ENCODE measurements at regions not wholly inside any gene's neighbourhood (a gene's known extent, or its start where the extent isn't known, plus 50 kb on each side); places are given as distances from the start of the nearest gene placed in this dataset.

DNA sequence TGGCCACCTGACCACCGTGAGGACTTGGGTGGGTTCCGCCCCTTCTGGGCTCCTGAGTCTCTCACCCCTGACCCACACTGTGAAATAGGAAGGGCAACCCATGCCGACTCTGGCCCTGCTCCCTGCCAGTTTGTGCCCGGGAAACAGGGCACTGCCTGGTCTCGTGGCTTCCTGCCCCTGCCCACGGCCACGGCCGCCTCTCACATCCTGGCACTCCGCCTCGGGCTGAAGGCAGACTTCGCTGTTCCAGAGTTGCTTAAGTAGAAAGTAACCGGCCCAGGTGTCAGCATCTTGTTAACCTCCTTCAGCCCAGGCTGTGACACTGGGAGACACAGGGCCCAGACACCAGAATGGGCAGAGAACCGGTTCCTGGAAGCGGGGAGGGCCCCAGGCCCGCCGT, 68.7 kb upstream of the RNU6ATAC start:
- H3K36me3 ChIP-seq (ENCODE audit: control insufficient read depth in 2 of 4, insufficient read depth in 4 of 4, low read length in 3 of 4), result no peaks in the 10 kb centered on the region
- H4K91ac ChIP-seq (replicated peaks; ENCODE audit: insufficient read length, low read length), result no peak overlapping the region
- H3K79me2 ChIP-seq (ENCODE audit: control insufficient read depth in 1 of 2, insufficient read depth in 2 of 2, low read length in 2 of 2), result no peaks in the 10 kb centered on the region
- H3K27ac ChIP-seq (ENCODE audit: low read depth, low read length), result no peak overlapping the region
- no peak overlapping the region for H3K14ac ChIP-seq (ENCODE audit: insufficient read length)
- H2BK20ac ChIP-seq (ENCODE audit: low read length), result no peak overlapping the region
- ChIA-PET POLR2A (ENCODE audit: partially characterized antibody) (interaction anchor here (0.6 kb wide), 1 partner anchor 162 kb away, joined by 3 read pairs; no protein-coding TSS in a partner anchor), CTCF (ENCODE audit: partially characterized antibody) (no interaction called here)
- no peak overlapping the region for H2BK120ac ChIP-seq (replicated peaks; ENCODE audit: low read depth, low read length)
- FAIRE-seq (no peak), DNase-seq (ENCODE audit: low read depth in 1 of 2, low spot score in 2 of 2) (no peak)
- H3K79me1 ChIP-seq (ENCODE audit: low read depth, low read length), result peaks cover 3% of the 10 kb centered on the region; the same call in 1 of the 2 replicates
- WGBS, 2 experiments (ENCODE audit: extremely low coverage in 1 of 2, insufficient coverage in 1 of 2, insufficient read length in 1 of 2, insufficient replicate concordance in 2 of 2, low coverage in 1 of 2, low lambda C conversion rate in 2 of 2, missing lambda C conversion rate in 1 of 2), result 90% methylated on average over 15 of the region's 16 CpGs; no CpG with 5 or more reads in 1 of the 2 experiments
- no peak overlapping the region for H2AFZ ChIP-seq (ENCODE audit: low read length)
- H2BK12ac ChIP-seq (ENCODE audit: low read depth, low read length), result no peak overlapping the region
- peaks cover 0 to 1% (median 0%) of the 10 kb centered on the region in 4 experiments; a peak in 2 of 7 replicates for H3K4me1 ChIP-seq (replicated peaks in 1 of 4; ENCODE audit: control insufficient read depth in 3 of 4, insufficient read depth in 4 of 4, low read length in 3 of 4)
- no peaks in the 10 kb centered on the region for H4K20me1 ChIP-seq (replicated peaks in 1 of 2; ENCODE audit: control insufficient read depth in 1 of 2, insufficient read depth in 2 of 2, low read length in 2 of 2)
- no peak overlapping the region for H3K56ac ChIP-seq (replicated peaks; ENCODE audit: insufficient read length, low read depth, low read length)
- no peak overlapping the region for H2BK15ac ChIP-seq (ENCODE audit: low read length)
- no peaks in the 10 kb centered on the region for H3K23me2 ChIP-seq (ENCODE audit: low read depth, low read length)
- no peak overlapping the region for H3K23ac ChIP-seq (ENCODE audit: insufficient read length)
- H3K18ac ChIP-seq (ENCODE audit: extremely low read depth, low read length), result no peak overlapping the region
- H4K8ac ChIP-seq (ENCODE audit: extremely low read depth, insufficient read depth, low read length), result no peak overlapping the region
- no peak overlapping the region for H2AK5ac ChIP-seq (ENCODE audit: low read depth, low read length)
- no peak overlapping the region; a peak in 1 of 7 replicates for H3K9ac ChIP-seq (replicated peaks in 1 of 4; ENCODE audit: extremely low read depth in 1 of 4, low read depth in 3 of 4, low read length in 3 of 4)
- H3K9me3 ChIP-seq (ENCODE audit: insufficient read depth in 2 of 2, low read depth in 1 of 2, low read length in 1 of 2), result no peaks in the 10 kb centered on the region
- H2BK5ac ChIP-seq (ENCODE audit: low read depth, low read length), result no peak overlapping the region
- H3K4me3 ChIP-seq (ENCODE audit: extremely low read depth in 1 of 4, insufficient read depth in 2 of 4, low read depth in 3 of 4, low read length in 4 of 4), result no peak overlapping the region
- no peak overlapping the region for H4K5ac ChIP-seq (ENCODE audit: insufficient read length, low read depth, low read length)
- no peak overlapping the region for H3K4me2 ChIP-seq (ENCODE audit: insufficient read depth in 1 of 2, low read depth in 2 of 2, low read length in 2 of 2)
- H3K27me3 ChIP-seq (replicated peaks in 1 of 4; ENCODE audit: control insufficient read depth in 3 of 4, extremely low read depth in 1 of 4, insufficient read depth in 3 of 4, low read length in 3 of 4), result no peaks in the 10 kb centered on the region; a peak in 1 of 7 replicates
- no peak overlapping the region for H3K4ac ChIP-seq (replicated peaks; ENCODE audit: insufficient read length, low read depth, low read length)
- TF ChIP-seq HDAC6 (IDR thresholded peaks at IDR 0.05; ENCODE audit: low read depth, low read length) (no peak), SIN3A (conservative IDR thresholded peaks at IDR 0.05 in 1 of 2, IDR thresholded peaks at IDR 0.05 in 1 of 2; ENCODE audit: low read depth in 1 of 2, low read length in 2 of 2) (no peak), YY1 (IDR thresholded peaks at IDR 0.05; ENCODE audit: low read depth, low read length) (no peak), CREB1 (IDR thresholded peaks at IDR 0.05) (no peak), TEAD4 (IDR thresholded peaks at IDR 0.05; ENCODE audit: low read depth, low read length) (no peak), BRCA1 (IDR thresholded peaks at IDR 0.05; ENCODE audit: low read depth, low read length) (no peak), SP1 (IDR thresholded peaks at IDR 0.05; ENCODE audit: low read depth, low read length) (no peak), EZH2 (IDR thresholded peaks at IDR 0.05; ENCODE audit: low read depth, low read length, severe bottlenecking) (no peak), BCL11A (IDR thresholded peaks at IDR 0.05; ENCODE audit: low read depth in 2 of 2, low read length in 2 of 2) (no peak), JUN (IDR thresholded peaks at IDR 0.05; ENCODE audit: low read depth, low read length) (no peak)
- TF ChIP-seq, protein P1, sequence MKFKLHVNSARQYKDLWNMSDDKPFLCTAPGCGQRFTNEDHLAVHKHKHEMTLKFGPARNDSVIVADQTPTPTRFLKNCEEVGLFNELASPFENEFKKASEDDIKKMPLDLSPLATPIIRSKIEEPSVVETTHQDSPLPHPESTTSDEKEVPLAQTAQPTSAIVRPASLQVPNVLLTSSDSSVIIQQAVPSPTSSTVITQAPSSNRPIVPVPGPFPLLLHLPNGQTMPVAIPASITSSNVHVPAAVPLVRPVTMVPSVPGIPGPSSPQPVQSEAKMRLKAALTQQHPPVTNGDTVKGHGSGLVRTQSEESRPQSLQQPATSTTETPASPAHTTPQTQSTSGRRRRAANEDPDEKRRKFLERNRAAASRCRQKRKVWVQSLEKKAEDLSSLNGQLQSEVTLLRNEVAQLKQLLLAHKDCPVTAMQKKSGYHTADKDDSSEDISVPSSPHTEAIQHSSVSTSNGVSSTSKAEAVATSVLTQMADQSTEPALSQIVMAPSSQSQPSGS (IDR thresholded peaks at IDR 0.05; ENCODE audit: low read length), result no peak
